HepG2 (cell line): ENCODE measurements at regions not wholly inside any gene's neighbourhood (a gene's known extent, or its start where the extent isn't known, plus 50 kb on each side); places are given as distances from the start of the nearest gene placed in this dataset.

Source experiments
- ATAC-seq: fragments of 200-7000 bp; cut with Tn5 transposase; 3 replicates; pipeline ENCODE4 v1.9.1; 2020; ENCODE audit warnings: mild to moderate bottlenecking, moderate library complexity
- BruUV-seq: library from RNA; stranded (reverse); fragments of 400-500 nt; replicated peaks from 2 replicates; lab custom pipeline; 2021; lab: Mats Ljungman, UMichigan
- CTCF ChIA-PET: fragments of 300-600 bp; formaldehyde crosslinking; extraction: SDS; loops from one replicate; lab custom pipeline; 2021; ENCODE audit warnings: low total read pairs, inconsistent platforms, low intra/inter-chr PET ratio; lab: Yijun Ruan, JAX
- POLR2A ChIA-PET: fragments of 350-600 bp; sonication (Branson Sonifier 250); formaldehyde crosslinking; loops from one replicate; lab custom pipeline; 2020; ENCODE audit warnings: antibody characterized with exemption, inconsistent platforms; lab: Yijun Ruan, JAX
- DNase-seq: peaks from one replicate; pipeline ENCODE4 v3.0.0-alpha.2; 2015; ENCODE audit warnings: low spot score
- FAIRE-seq: peaks from 3 replicates; lab custom pipeline; 2011; peaks lifted over from hg19 to GRCh38; lab: Jason Lieb, UNC
- H2AFZ ChIP-seq: one replicate; pipeline ENCODE4 v1.6.1; 2011; ENCODE audit warnings: low read length, inconsistent platforms
- H3K27ac ChIP-seq: fragments of 300-600 bp; 3 replicates; pipeline ENCODE4 v1.8.0; 2011; ENCODE audit warnings: mixed run types, mild to moderate bottlenecking, mixed read lengths, low read length, inconsistent platforms; ENCODE audit not compliant: insufficient read depth; ENCODE audit errors: extremely low read length
- H3K27me3 ChIP-seq, 2 experiments: fragments of 200-600 bp in 1 of 2; 2 replicates in 1 of 2; 3 replicates in 1 of 2; pipeline versions ENCODE4 v1.6.0 to v1.8.0; 2011; ENCODE audit warnings: low read length in 2 of 2, mild to moderate bottlenecking in 2 of 2, moderate library complexity in 2 of 2, inconsistent platforms in 1 of 2; ENCODE audit not compliant: insufficient read depth in 2 of 2, control insufficient read depth in 1 of 2
- H3K36me3 ChIP-seq, 2 experiments: fragments of 200-600 bp in 1 of 2; replicated peaks in 1 of 2; 2 replicates in 1 of 2; 3 replicates in 1 of 2; pipeline versions ENCODE4 v1.5.1 to v1.8.0; 2011; ENCODE audit warnings: low read length in 2 of 2, inconsistent platforms in 1 of 2; ENCODE audit not compliant: insufficient read depth in 2 of 2, control insufficient read depth in 1 of 2
- H3K4me1 ChIP-seq: 2 replicates; pipeline ENCODE4 v1.5.1; 2012; ENCODE audit warnings: low read length, inconsistent platforms; ENCODE audit not compliant: insufficient read depth
- H3K4me2 ChIP-seq: 2 replicates; pipeline ENCODE4 v1.6.0; 2011; ENCODE audit warnings: low read depth, low read length, inconsistent platforms
- H3K4me3 ChIP-seq, 3 experiments: fragments of 200-600 bp in 1 of 3; sonication (generic), shearing (Covaris generic) in 1 of 3; replicated peaks in 1 of 3; 2 replicates each; pipeline ENCODE4 v1.5.1; 2011 to 2016; ENCODE audit warnings: low read length in 3 of 3, inconsistent platforms in 2 of 3, low read depth in 2 of 3, mild to moderate bottlenecking in 2 of 3, control low read depth in 1 of 3, mixed read lengths in 1 of 3; ENCODE audit not compliant: insufficient read depth in 1 of 3
- H3K79me2 ChIP-seq: one replicate; pipeline ENCODE4 v1.6.1; 2011; ENCODE audit warnings: low read length, inconsistent platforms; ENCODE audit not compliant: insufficient read depth
- H3K9ac ChIP-seq: 2 replicates; pipeline ENCODE4 v1.6.0; 2011; ENCODE audit warnings: mild to moderate bottlenecking, low read depth, low read length, inconsistent platforms; ENCODE audit not compliant: insufficient read depth
- H3K9me3 ChIP-seq: 2 replicates; pipeline ENCODE4 v1.5.1; 2012; ENCODE audit warnings: mild to moderate bottlenecking, low read length
- H4K20me1 ChIP-seq: 2 replicates; pipeline ENCODE4 v1.6.0; 2011; ENCODE audit warnings: inconsistent platforms, mild to moderate bottlenecking, low read length, moderate library complexity; ENCODE audit not compliant: insufficient read depth
- AHDC1 ChIP-seq: sonication (generic); formaldehyde crosslinking; IDR thresholded peaks from 2 replicates; pipeline ENCODE4 v1.5.1; 2020; ENCODE audit warnings: mild to moderate bottlenecking, missing genetic modification reagents, borderline replicate concordance
- ATRX ChIP-seq: sonication (generic); formaldehyde crosslinking; IDR thresholded peaks from 2 replicates; pipeline ENCODE4 v1.4.0; 2020; ENCODE audit warnings: missing genetic modification reagents, borderline replicate concordance
- BRD4 ChIP-seq: sonication (generic); formaldehyde crosslinking; IDR thresholded peaks from 2 replicates; pipeline ENCODE4 v1.4.0; 2020; ENCODE audit warnings: missing genetic modification reagents
- DNMT3B ChIP-seq: conservative IDR thresholded peaks from 2 replicates; pipeline ENCODE4 v1.6.1; 2016; ENCODE audit warnings: missing biosample characterization, control low read depth
- MYC ChIP-seq: sonication (generic); formaldehyde crosslinking; IDR thresholded peaks from 2 replicates; pipeline ENCODE4 v1.9.0; 2021; ENCODE audit warnings: missing genetic modification reagents, borderline replicate concordance
- RFX1 ChIP-seq: fragments of 450-650 bp; IDR thresholded peaks from 2 replicates; pipeline ENCODE4 v1.6.1; 2017
- STAT6 ChIP-seq: sonication (generic); formaldehyde crosslinking; IDR thresholded peaks from 2 replicates; pipeline ENCODE4 v1.4.0; 2020; ENCODE audit warnings: missing genetic modification reagents, mild to moderate bottlenecking, borderline replicate concordance
- ZNF331 ChIP-seq: sonication (generic); formaldehyde crosslinking; IDR thresholded peaks from 2 replicates; pipeline ENCODE4 v1.4.0; 2020; ENCODE audit warnings: missing genetic modification reagents
- ZNF496 ChIP-seq: sonication (generic); formaldehyde crosslinking; IDR thresholded peaks from 2 replicates; pipeline ENCODE4 v1.8.1; 2023; ENCODE audit warnings: mild to moderate bottlenecking, moderate library complexity, missing genetic modification reagents; ENCODE audit not compliant: insufficient replicate concordance
- ZNF547 ChIP-seq: sonication (generic); formaldehyde crosslinking; IDR thresholded peaks from 2 replicates; pipeline ENCODE4 v1.5.1; 2020; ENCODE audit warnings: mild to moderate bottlenecking, missing genetic modification reagents
- ZNF616 ChIP-seq: sonication (generic); formaldehyde crosslinking; IDR thresholded peaks from 2 replicates; pipeline ENCODE4 v1.5.0; 2020; ENCODE audit warnings: low read depth, mild to moderate bottlenecking, missing genetic modification reagents
- WGBS: methylation state at CpG from one replicate; pipeline ENCODE4 v1.1.6; 2017; ENCODE audit warnings: low lambda C conversion rate; 5-methylcytosine and 5-hydroxymethylcytosine counted together
- in situ Hi-C: cut with HindIII; loops from 2 replicates; pipeline ENCODE4 v1.10.0; 2017; ENCODE audit warnings: low pct_unique_long_range_greater_than_20kb; ENCODE audit not compliant: extremely low pct_ligation_motif_present
- intact Hi-C: fragments of 100-400 bp; cut with micrococcal nuclease; formaldehyde crosslinking; loops from one replicate; pipeline ENCODE4 v1.10.0; 2022; ENCODE audit not compliant: unreplicated experiment

GRCh38 chr10:55203874-55204273, 402.8 kb upstream of the PCDH15 start:
- no peaks in the 10 kb centered on the region for H3K4me1 ChIP-seq
- ChIA-PET CTCF (no interaction called here), POLR2A (no interaction called here)
- H4K20me1 ChIP-seq: no peaks in the 10 kb centered on the region
- FAIRE-seq: no peak
- in situ Hi-C loops (no loop called here), intact Hi-C loops (no loop called here)
- no peak overlapping the region for H3K9ac ChIP-seq
- no peak overlapping the region for H3K4me3 ChIP-seq
- DNase-seq: no peak
- no peak overlapping the region for H2AFZ ChIP-seq
- H3K79me2 ChIP-seq: no peaks in the 10 kb centered on the region
- no peaks in the 10 kb centered on the region for H3K36me3 ChIP-seq
- ATAC-seq: no peak
- no peak overlapping the region for H3K27ac ChIP-seq
- no peak for TF ChIP-seq ZNF496 (CRISPR knock-in tag)
- TF ChIP-seq DNMT3B (CRISPR knock-in tag): no peak
- no peak for TF ChIP-seq MYC (CRISPR knock-in tag)
- TF ChIP-seq ZNF547: no peak
- no TSS peak for BruUV-seq
- no peaks in the 10 kb centered on the region for H3K9me3 ChIP-seq
- H3K4me2 ChIP-seq: no peak overlapping the region
- no peaks in the 10 kb centered on the region for H3K27me3 ChIP-seq

- BruUV-seq: no TSS peak
- Histone ChIP-seq H3K4me1 (no peaks in the 10 kb centered on the region), H3K27me3 (no peaks in the 10 kb centered on the region), H3K79me2 (no peaks in the 10 kb centered on the region), H2AFZ (no peak overlapping the region), H3K27ac (no peak overlapping the region), H3K9me3 (no peaks in the 10 kb centered on the region), H3K9ac (no peak overlapping the region), H4K20me1 (no peaks in the 10 kb centered on the region), H3K36me3 (no peaks in the 10 kb centered on the region), H3K4me3 (no peak overlapping the region), H3K4me2 (no peak overlapping the region)
- intact Hi-C loops (no loop called here), in situ Hi-C loops (no loop called here)
- DNase-seq: no peak
- ChIA-PET CTCF (no interaction called here), POLR2A (no interaction called here)
- WGBS: 0% methylated on average over 3 of the region's 3 CpGs
- ATAC-seq: no peak
- no peak for FAIRE-seq
- TF ChIP-seq AHDC1 (CRISPR knock-in tag) (no peak), BRD4 (CRISPR knock-in tag) (no peak), ZNF616 (no peak), ATRX (CRISPR knock-in tag) (no peak), STAT6 (no peak), ZNF331 (CRISPR knock-in tag) (no peak), RFX1 (no peak)
Observed at GRCh38 chr10:55203319-55203718, 402.3 kb upstream of the PCDH15 start.
